PC-3 (cell line): ENCODE measurements at regions not wholly inside any gene's neighbourhood (a gene's known extent, or its start where the extent isn't known, plus 50 kb on each side); places are given as distances from the start of the nearest gene placed in this dataset.

Source experiments
- EZH2 ChIP-seq: fragments of 300-600 bp; sonication (generic); IDR thresholded peaks from one replicate; pipeline ENCODE4 v1.6.1; 2017; ENCODE audit warnings: antibody characterized with exemption, mild to moderate bottlenecking, low read length; ENCODE audit not compliant: unreplicated experiment
- EZH2phosphoT487 ChIP-seq: fragments of 300-600 bp; sonication (generic); IDR thresholded peaks from 2 replicates; pipeline ENCODE4 v1.6.1; 2018; ENCODE audit warnings: mild to moderate bottlenecking, antibody characterized with exemption, low read length, borderline replicate concordance
- TF ChIP-seq, protein P1 (sequence below): fragments of 300-600 bp; sonication (generic); conservative IDR thresholded peaks from 2 replicates; pipeline ENCODE4 v1.5.1; 2017; ENCODE audit warnings: antibody characterized with exemption, low read depth, mild to moderate bottlenecking, low read length

DNA sequence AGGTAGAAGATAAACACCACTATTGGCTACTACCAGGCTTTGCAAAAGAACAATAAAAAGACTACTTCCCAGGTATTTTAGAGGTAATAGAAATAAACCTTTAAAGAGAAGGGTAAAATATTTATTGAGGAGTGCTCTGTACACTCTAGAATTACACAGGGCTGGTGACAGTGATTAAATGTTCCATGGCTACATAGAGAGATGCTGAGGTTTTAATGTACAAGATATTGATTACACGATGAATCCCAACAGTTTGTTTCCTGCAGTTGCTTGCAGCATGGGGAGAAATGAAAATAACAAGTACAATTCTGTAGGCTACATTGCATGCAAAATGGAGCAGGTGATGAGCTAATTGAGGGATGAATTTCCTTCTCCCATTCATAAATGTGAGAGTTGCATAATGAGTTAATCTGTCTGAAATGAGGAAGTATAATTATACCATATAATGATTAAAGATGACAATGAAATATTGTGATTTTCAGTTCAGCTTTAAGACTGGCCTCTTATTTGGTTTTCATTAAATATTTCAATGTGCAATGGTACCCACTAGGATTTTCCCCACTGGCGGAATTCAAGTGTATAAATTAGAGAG lies 266.1 kb downstream of the SOCS6 start:
- TF ChIP-seq, protein P1, sequence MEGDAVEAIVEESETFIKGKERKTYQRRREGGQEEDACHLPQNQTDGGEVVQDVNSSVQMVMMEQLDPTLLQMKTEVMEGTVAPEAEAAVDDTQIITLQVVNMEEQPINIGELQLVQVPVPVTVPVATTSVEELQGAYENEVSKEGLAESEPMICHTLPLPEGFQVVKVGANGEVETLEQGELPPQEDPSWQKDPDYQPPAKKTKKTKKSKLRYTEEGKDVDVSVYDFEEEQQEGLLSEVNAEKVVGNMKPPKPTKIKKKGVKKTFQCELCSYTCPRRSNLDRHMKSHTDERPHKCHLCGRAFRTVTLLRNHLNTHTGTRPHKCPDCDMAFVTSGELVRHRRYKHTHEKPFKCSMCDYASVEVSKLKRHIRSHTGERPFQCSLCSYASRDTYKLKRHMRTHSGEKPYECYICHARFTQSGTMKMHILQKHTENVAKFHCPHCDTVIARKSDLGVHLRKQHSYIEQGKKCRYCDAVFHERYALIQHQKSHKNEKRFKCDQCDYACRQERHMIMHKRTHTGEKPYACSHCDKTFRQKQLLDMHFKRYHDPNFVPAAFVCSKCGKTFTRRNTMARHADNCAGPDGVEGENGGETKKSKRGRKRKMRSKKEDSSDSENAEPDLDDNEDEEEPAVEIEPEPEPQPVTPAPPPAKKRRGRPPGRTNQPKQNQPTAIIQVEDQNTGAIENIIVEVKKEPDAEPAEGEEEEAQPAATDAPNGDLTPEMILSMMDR = no peak
- TF ChIP-seq EZH2 = no peak
- no peak for TF ChIP-seq EZH2phosphoT487
